NCI-H2171 treated with DMSO at 0.1 percent for 48 hours (cell line): ENCODE measurements at regions not wholly inside any gene's neighbourhood (a gene's known extent, or its start where the extent isn't known, plus 50 kb on each side); places are given as distances from the start of the nearest gene placed in this dataset.

Source experiments
- DNase-seq: peaks from one replicate; lab custom pipeline; 2025; lab: John Stamatoyannopoulos, UW

GRCh38 chr1:81392526-81393226 lies 408.1 kb upstream of the ADGRL2 start:
- DNase-seq, result no peak

DNA sequence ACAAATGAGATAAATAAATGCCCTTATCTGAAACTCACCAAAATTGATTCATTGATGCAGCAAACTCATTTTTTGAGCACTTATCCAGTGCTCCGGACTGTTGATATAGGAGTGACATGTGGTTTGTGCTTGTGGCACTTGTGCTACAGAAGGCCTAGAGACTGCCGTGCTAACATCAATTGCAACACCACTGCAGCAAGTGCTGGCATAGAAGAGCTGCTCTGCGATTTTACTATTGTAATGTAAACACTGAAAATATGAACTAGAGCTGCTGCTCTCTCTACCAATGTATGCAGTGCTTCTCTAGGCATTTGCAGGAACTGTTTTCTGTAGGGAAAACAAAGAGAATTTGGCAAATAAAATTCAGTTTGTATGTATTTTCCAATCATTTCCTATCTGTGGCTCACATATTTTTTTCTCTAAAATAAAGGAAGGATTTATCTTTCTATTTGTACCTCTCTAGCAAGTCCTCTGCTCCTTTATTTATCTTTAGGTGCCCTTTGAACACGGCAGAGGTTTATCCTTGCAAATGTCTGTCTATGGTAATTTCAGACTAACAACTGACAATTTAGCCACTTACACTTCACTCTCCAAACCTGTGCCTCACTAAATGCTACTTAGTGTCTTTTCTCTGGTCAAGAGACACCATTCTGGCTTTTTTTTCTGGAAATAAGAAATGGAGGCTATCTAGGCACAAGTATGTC lies 409.5 kb upstream of the ADGRL2 start:
- peak; percentile 1 for DNase-seq

DNA sequence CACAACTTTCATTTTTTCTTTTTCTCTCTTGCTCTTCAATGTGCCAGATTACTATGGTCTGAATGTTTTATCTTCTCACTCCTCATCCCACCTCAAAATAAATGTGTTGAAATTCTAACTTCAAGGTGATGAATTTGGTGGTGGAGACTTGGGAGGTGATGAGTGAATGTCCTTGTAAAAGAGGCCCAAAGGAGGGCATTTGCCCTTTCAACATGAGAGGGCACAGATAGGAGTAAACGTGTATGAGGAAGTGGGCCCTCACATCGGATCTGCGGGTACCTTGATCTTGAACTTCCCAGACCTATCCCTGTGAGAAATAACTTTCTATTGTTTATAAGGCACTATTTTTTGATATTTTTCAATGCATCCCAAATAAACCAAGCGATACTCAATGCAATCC lies 412.3 kb upstream of the ADGRL2 start:
- no peak for DNase-seq

DNA sequence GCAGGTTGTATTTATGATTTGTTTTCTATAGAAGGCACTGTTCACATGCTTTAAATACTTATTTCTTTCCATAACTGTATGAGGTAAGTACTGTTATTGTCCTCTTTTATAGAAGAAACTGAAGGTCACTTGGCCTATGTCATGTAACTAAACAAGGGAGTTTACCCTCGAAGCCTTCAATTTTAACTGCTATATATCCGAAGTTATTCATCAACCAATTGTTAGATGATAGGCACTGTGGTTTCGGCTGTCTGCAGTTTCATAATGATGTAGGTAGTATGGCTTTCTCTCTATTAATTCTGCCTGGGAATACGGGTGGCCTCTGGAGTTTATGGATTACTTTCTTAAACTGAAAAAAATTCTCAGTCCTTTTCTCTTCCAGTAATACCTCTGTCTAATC lies 413.3 kb upstream of the ADGRL2 start:
- no peak for DNase-seq

DNA sequence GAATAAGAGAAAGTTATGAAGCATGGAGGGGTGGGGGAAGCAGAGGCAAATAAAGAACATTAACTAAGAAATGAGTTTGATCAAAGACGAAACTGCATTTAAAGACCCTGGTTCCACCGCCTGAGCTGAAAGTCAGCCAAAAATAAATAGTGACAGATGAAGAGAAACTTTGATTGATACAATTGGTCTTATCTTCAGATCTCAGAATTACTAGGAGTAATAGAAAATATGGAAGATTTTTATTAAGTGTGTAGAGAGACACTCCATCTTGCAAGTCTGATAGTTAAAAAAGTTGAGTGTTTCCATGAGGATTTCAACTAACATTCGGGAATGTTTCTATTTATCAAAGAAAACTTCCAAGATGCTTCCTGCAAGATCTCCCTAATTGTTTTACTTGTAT lies 418.2 kb upstream of the ADGRL2 start:
- DNase-seq, result no peak

- DNase-seq, result no peak
Measured at GRCh38 chr1:81381881-81382280, 418.9 kb upstream of the ADGRL2 start.

DNA sequence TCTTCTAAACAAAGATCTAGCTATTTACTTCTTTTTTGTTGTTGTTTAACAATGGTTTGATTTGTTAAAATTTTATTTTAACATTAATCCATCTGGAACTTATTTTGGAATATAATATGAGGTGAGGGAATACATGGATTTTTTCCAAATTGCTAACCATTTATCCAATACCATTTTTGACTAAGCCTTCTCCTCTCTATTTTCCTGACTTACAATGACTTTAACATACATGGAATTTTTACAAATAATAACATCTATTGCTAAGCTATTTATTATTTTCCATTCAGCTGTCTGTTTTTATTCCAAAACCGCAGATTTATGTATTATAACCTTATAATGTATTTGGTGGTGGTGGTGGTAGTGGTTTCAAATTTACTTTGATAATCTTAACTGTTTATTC lies 420.3 kb upstream of the ADGRL2 start:
- DNase-seq, result no peak

DNA sequence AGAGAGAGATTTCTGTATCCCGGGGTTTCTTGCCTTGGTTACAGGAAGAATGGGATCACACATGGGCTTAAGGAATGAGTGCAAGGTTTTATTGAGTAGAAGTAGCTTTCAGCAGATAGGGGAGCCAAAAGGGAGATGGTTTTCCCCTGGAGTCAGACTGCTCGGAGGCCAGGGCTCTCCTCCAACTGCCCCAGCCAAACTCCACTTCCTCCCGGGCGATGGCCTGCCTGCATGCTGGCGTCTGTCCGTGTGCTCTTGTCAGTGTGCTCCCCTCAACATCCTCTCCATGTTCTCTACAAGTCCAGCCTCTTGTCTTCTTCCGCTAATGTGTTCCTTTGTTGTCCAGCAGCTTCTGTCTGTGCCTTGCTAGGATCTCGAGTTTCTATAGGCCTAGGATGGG lies 421.3 kb upstream of the ADGRL2 start:
- DNase-seq, result no peak

DNA sequence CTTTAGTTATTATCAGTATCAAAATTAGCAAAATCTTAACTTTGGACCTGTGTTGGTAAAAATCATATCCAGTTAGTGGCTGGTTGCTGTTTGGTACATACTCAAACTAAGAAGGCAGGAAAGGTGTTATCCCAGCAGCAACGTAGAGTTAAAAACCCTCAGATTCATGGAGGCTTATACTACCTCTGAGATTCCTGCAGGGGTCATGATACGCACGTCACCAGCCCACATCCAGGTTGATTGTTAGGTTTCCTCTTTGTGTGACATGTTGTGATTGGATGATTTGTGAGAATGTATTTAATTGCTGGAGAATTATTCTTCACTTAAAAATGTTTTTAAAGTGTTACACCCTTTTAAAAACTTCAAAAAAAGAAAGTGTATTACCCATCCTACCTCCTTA lies 423.3 kb upstream of the ADGRL2 start:
- DNase-seq, result no peak

DNA sequence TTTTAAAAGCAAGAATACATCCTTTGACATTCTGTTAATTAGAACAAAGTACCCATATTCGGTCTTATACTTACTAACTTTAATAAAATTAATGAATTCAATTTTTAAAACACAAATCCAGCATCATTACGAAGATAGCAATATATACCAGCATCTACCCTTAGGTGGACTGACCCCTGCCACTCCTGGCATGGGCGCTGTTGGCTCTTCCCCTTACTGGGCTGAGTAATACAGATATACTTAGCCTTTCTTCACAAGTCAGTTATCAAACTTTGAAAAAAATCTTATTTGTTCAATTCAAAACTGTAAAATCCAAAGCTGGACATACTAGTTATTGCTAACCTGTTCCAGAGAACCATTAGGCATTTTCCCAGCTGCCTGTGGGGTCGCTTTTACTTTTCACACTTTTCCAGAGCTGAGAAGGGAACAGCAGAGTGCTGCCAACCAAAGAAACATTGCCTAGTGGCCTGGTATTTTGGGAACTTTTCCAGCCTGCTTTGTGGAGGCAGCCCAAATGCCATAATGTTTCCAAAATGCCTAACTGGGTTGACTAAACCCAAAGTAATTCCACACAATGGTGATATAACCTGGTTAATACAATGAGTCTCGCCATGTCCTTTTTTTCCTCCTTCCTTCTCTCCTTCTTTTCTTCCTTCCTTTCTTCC lies 424.7 kb upstream of the ADGRL2 start:
- DNase-seq, result no peak

DNA sequence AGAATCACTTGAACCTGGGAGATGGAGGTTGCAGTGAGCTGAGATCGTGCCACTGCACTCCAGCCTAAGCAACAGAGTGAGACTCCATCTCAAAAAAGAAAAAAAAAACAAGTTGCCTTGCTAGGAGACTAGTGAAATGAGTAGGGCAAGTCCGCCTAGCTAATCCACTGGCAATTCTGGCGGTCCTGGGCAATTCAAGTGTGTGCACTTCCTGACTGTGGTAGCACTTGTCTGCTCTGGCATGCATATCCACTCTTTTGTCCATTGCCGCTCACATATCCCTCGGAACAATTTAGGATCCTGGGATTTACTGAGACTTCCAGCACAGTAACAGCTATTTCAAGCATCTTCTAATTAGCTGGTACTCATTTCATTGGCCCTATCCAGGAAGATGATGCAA lies 426.3 kb upstream of the ADGRL2 start:
- no peak for DNase-seq

GRCh38 chr1:81371864-81372263 lies 428.9 kb upstream of the ADGRL2 start:
- no peak for DNase-seq

- DNase-seq, result no peak
Measured at GRCh38 chr1:81369833-81370232, 430.9 kb upstream of the ADGRL2 start.

DNA sequence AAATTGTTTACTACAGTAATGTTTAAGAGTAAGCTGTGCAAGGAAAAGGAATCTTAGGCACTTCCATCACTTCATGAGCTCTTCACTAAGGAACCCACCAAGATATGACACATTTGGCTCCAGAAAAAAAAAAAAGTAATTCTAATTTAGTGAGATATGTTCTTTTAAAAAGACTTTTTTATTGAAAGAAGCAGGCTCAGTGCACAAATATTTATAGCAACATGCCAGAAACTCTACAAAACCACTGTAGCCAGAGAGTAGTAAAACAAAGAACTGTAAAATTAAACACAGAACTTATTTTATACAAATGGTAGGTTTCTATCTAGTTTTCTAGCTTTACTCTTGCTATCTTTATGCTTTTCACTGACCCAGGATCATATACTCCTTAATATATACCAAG lies 434.6 kb upstream of the ADGRL2 start:
- no peak for DNase-seq

DNA sequence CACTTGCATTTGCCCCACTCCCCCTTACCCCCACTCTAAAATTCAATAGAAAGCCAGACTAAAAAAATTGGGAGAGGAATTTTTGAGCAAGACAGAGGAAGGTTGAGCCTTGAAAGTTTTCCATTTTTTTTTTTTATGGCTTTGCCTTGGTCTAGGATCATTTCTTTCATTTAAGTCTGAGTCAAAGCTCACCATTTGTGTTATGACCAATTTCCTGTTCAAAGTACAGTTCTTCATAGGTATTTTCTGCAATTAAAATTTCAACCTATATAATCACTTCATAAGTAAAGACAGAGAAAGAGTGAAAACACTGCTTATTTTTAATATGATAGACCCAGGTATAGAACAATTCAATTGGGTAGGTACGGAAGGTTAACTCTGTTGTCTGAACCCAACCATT lies 436.6 kb upstream of the ADGRL2 start:
- DNase-seq, result no peak

DNA sequence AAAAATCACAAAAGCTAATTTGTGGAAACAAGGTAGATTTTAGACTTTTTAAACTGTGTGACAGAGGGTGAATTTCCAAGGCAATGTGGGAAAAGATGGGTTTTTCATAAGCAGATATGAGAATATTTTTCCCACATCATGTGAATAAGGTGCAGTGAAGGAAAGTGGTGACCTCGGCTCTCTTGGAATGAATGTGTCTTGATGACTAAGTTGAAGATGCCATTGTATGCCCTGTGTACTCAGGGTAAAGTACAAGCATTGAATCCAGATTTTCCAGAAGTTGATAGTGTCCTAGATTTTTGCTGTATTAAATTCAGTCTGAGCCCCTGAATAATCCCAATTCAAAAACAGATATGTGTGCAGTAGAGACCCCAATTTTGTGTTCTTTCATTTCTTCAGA lies 442.6 kb upstream of the ADGRL2 start:
- no peak for DNase-seq

DNA sequence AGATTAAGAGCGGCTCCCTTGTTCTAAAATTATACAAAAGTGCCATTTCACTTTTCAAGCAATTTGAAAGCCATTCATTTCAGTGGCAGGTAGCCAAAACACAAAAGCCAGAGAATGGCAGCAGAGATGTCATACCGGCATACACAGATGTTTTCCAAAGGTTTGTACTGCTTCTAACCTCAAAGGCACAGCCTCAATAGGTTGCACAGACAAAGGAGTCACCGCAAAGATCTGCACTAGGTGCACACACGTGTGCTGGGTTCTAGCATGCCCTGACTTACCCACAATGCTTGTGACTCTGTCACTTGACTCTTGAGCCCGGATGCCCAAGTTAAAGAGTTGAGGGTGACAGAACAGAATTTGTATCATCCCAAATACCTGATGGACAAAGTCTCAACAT lies 448.9 kb upstream of the ADGRL2 start:
- no peak for DNase-seq

GRCh38 chr1:81349194-81349965 lies 451.4 kb upstream of the ADGRL2 start:
- no peak for DNase-seq

- DNase-seq, result no peak
Measured at GRCh38 chr1:81345110-81345509, 455.6 kb upstream of the ADGRL2 start.

- DNase-seq, result no peak
Measured at GRCh38 chr1:81340239-81340638, 460.5 kb upstream of the ADGRL2 start.

DNA sequence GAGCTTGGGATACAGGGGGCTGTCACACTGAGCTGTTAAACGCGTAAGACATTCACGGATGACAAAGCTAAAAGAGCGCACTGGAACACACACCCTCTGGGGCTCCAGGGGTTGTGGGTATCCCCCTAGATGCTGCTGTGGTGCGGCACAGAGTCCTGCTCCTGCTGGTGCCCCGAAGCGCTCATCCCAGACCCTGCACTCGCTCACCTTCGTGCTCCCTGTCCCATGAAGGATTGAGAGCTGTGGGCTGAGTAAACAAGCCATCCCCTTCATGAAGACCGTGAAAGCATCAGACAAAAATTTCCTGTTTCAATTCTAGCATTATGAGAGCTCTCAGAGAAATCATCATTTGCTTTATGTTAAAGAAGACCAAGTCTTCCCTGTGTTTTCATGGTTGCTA lies 463.5 kb upstream of the ADGRL2 start:
- no peak for DNase-seq

- no peak for DNase-seq
Measured at GRCh38 chr1:81335876-81336275, 464.9 kb upstream of the ADGRL2 start.

GRCh38 chr1:81330521-81330920 lies 470.2 kb upstream of the ADGRL2 start:
- no peak for DNase-seq
